ENCODE measurements at regions not wholly inside any gene's neighbourhood (a gene's known extent, or its start where the extent isn't known, plus 50 kb on each side); places are given as distances from the start of the nearest gene placed in this dataset.

- Histone ChIP-seq H3K36me3 (no peaks in the 10 kb centered on the region), H3K27ac (no peak overlapping the region), H3K4me3 (no peak overlapping the region), H3K27me3 (no peaks in the 10 kb centered on the region), H3K4me1 (no peaks in the 10 kb centered on the region), H3K9me3 (no peaks in the 10 kb centered on the region)
- 50 to 83% methylated on average over 1 to 2 of the region's 2 CpGs for WGBS, 2 donors (ENCODE audit: low coverage in 1 of 2)
- intact Hi-C loops (cut with DNase I; ENCODE audit: low total_unique reads) (no loop called here), in situ Hi-C loops (cut with MboI; ENCODE audit: low pct_ligation_motif_present in 1 of 4, low pct_unique_long_range_greater_than_20kb in 1 of 4, low sequenced_read_pairs in 3 of 4) (no loop called here)
- TF ChIP-seq EP300 (IDR thresholded peaks at IDR 0.05; ENCODE audit: low read depth) (no peak), POLR2A (IDR thresholded peaks at IDR 0.05) (no peak), POLR2AphosphoS5 (IDR thresholded peaks at IDR 0.05) (no peak)
- TF ChIP-seq, protein P1, sequence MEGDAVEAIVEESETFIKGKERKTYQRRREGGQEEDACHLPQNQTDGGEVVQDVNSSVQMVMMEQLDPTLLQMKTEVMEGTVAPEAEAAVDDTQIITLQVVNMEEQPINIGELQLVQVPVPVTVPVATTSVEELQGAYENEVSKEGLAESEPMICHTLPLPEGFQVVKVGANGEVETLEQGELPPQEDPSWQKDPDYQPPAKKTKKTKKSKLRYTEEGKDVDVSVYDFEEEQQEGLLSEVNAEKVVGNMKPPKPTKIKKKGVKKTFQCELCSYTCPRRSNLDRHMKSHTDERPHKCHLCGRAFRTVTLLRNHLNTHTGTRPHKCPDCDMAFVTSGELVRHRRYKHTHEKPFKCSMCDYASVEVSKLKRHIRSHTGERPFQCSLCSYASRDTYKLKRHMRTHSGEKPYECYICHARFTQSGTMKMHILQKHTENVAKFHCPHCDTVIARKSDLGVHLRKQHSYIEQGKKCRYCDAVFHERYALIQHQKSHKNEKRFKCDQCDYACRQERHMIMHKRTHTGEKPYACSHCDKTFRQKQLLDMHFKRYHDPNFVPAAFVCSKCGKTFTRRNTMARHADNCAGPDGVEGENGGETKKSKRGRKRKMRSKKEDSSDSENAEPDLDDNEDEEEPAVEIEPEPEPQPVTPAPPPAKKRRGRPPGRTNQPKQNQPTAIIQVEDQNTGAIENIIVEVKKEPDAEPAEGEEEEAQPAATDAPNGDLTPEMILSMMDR (IDR thresholded peaks at IDR 0.05): no peak
- no peak for DNase-seq
Observed at GRCh38 chr2:15786901-15787300, 153.4 kb upstream of the MYCN start.

DNA sequence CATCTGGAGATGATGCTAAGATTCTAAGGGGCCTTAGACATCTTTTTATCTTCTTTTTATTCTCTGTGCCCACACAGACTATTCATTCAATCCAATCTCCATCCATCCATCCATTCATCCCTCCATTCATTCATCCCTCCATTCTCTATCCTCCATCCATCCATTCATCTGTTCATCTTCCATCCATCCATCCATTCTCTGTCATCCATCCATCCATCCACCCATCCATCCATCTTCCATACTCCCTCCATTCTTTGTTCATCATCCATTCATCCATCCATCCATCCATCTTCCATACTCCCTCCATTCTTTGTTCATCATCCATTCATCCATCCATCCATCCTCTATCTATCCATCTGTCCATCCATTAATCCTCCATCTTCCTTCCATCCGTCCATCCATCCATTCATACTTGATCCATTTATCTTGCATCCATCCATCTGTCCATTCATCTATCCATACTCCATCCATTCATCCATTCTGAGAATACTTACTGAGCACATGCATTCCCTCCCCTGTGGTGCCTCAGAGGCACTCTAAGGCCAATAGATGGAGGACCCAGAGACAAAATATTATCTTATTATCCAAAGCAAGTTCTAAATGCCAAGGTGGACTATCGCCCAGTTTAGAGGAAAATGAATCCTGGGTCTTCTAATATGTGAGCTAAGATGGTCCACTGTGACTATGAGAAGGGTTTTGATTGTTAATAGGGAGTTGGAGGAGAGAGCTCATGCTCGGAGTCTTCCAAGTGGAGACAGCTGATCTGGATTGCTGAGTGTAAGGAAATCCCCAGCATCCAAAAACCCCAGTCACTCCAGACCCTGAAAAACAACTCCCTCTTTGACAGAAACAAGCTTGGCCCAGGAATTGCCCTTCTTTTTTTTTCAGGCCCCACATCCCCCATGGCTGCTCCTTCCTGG is 152.6 kb upstream of the MYCN start:
- DNase-seq: no peak
- Histone ChIP-seq H3K4me3 (no peak overlapping the region), H3K4me1 (no peaks in the 10 kb centered on the region), H3K9me3 (no peaks in the 10 kb centered on the region), H3K36me3 (no peaks in the 10 kb centered on the region), H3K27me3 (no peaks in the 10 kb centered on the region), H3K27ac (no peak overlapping the region)
- no peak for TF ChIP-seq POLR2A (IDR thresholded peaks at IDR 0.05)
- no peak for TF ChIP-seq POLR2AphosphoS5 (IDR thresholded peaks at IDR 0.05)
- TF ChIP-seq EP300 (IDR thresholded peaks at IDR 0.05; ENCODE audit: low read depth): no peak
- TF ChIP-seq, protein P1 (IDR thresholded peaks at IDR 0.05): no peak
- 77 to 84% methylated on average over 3 of the region's 3 CpGs for WGBS, 2 donors (ENCODE audit: low coverage in 1 of 2)
- in situ Hi-C loops (cut with MboI; ENCODE audit: low pct_ligation_motif_present in 1 of 4, low pct_unique_long_range_greater_than_20kb in 1 of 4, low sequenced_read_pairs in 3 of 4): no loop called here
- intact Hi-C loops (cut with DNase I; ENCODE audit: low total_unique reads): no loop called here

DNA sequence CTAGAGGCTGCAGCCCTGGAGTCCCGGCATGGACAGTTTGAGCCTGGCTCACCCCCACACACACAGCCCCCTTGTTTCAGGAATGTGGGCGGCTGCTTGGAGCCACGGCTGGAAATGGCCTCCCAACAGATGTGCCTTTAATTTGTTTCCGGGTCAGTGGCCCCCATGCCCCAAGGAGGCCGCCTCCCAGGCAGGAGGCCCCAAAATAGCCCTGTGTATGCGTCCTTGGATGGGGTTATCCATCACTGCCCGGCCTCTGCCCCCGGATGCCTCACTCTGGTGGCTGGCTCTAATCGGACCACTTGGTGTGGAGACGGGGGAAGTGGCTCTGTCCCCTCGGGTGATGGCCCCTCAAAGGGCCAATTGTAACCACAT is 151.9 kb upstream of the MYCN start:
- Histone ChIP-seq H3K36me3 (no peaks in the 10 kb centered on the region), H3K4me3 (no peak overlapping the region), H3K27me3 (no peaks in the 10 kb centered on the region), H3K9me3 (no peaks in the 10 kb centered on the region), H3K4me1 (no peaks in the 10 kb centered on the region), H3K27ac (no peak overlapping the region)
- intact Hi-C loops (cut with DNase I; ENCODE audit: low total_unique reads) (no loop called here), in situ Hi-C loops (cut with MboI; ENCODE audit: low pct_ligation_motif_present in 1 of 4, low pct_unique_long_range_greater_than_20kb in 1 of 4, low sequenced_read_pairs in 3 of 4) (no loop called here)
- no peak for DNase-seq
- WGBS, 2 donors (ENCODE audit: low coverage in 1 of 2): 72% methylated on average over 11 of the region's 11 CpGs; no CpG with 5 or more reads in 1 of the 2 donors
- TF ChIP-seq EP300 (IDR thresholded peaks at IDR 0.05; ENCODE audit: low read depth) (no peak), POLR2A (IDR thresholded peaks at IDR 0.05) (no peak), POLR2AphosphoS5 (IDR thresholded peaks at IDR 0.05) (no peak)
- TF ChIP-seq, protein P1 (IDR thresholded peaks at IDR 0.05): no peak

DNA sequence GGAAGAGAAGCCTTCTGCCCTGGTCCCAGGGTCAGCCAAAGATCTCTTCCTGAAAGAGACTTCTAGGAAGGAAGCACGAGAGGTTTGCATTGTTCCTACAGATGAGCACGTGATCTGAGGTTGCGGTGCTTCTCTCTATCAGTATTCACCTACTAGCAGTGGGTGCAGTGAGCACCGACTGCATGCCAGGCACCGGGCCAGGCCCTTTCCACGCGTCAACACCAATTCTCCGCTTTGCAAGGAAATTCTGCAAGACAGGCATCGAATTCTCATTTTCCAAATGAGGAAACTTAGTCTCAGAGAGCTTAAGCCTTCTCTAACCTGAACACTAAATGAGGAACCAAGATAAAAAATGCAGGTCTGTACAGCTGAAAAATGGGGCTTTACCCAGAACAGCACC is 151.5 kb upstream of the MYCN start:
- no peak for DNase-seq
- no peaks in the 10 kb centered on the region for H3K4me1 ChIP-seq
- no peaks in the 10 kb centered on the region for H3K36me3 ChIP-seq
- no peak overlapping the region for H3K4me3 ChIP-seq
- TF ChIP-seq, protein P1 (IDR thresholded peaks at IDR 0.05): no peak
- no peak for TF ChIP-seq POLR2AphosphoS5 (IDR thresholded peaks at IDR 0.05)
- WGBS, 2 donors (ENCODE audit: low coverage in 1 of 2): 66 to 77% methylated on average over 4 to 9 of the region's 9 CpGs
- H3K27me3 ChIP-seq: no peaks in the 10 kb centered on the region
- intact Hi-C loops (cut with DNase I; ENCODE audit: low total_unique reads): no loop called here
- no peak overlapping the region for H3K27ac ChIP-seq
- in situ Hi-C loops (cut with MboI; ENCODE audit: low pct_ligation_motif_present in 1 of 4, low pct_unique_long_range_greater_than_20kb in 1 of 4, low sequenced_read_pairs in 3 of 4): no loop called here
- no peaks in the 10 kb centered on the region for H3K9me3 ChIP-seq

All from transverse colon (tissue), 4 donors.